ENCODE measurements at regions not wholly inside any gene's neighbourhood (a gene's known extent, or its start where the extent isn't known, plus 50 kb on each side); places are given as distances from the start of the nearest gene placed in this dataset.

GRCh38 chr3:116994351-116994879 lies 284.8 kb downstream of the TUSC7 start:
- TF ChIP-seq POLR2A (IDR thresholded peaks at IDR 0.05) (no peak), CTCF (IDR thresholded peaks at IDR 0.05) (no peak)

Measured in right lobe of liver (tissue), 4 donors.